Mesenteric fat pad (tissue), 1 donor: ENCODE measurements at regions not wholly inside any gene's neighbourhood (a gene's known extent, or its start where the extent isn't known, plus 50 kb on each side); places are given as distances from the start of the nearest gene placed in this dataset.
"Not testable (repeated sequence)": the region's sequence is repeated elsewhere in the genome, so short reads cannot be mapped to it uniquely, and the experiment has no call there.

Experiments
- DNase-seq: peaks from one replicate; pipeline ENCODE4 v3.0.0-alpha.2; 2020; ENCODE audit warnings: low spot score
- donor health status: DM: yes; HTN: yes; CAD: no.

GRCh38 chr13:55000844-55001243 lies 1972.2 kb downstream of the OLFM4 start:
- DNase-seq: no peak

GRCh38 chr13:55001881-55002280 lies 1973.3 kb downstream of the OLFM4 start:
- no peak for DNase-seq

- no peak for DNase-seq
These were observed 1979.1 kb downstream of the OLFM4 start for GRCh38 chr13:55007681-55008080.

GRCh38 chr13:55013051-55013450 lies 1984.4 kb downstream of the OLFM4 start:
- DNase-seq: no peak

GRCh38 chr13:55029280-55029679 lies 2000.7 kb downstream of the OLFM4 start:
- no peak for DNase-seq

- DNase-seq: no peak
These were observed 2009.6 kb downstream of the OLFM4 start for GRCh38 chr13:55038230-55038629.

GRCh38 chr13:55053891-55054550 lies 2025.4 kb downstream of the OLFM4 start:
- DNase-seq: not testable (repeated sequence)

- DNase-seq: not testable (repeated sequence)
These were observed 2027.1 kb downstream of the OLFM4 start for GRCh38 chr13:55055666-55056065.

- no peak for DNase-seq
These were observed 2034.0 kb downstream of the OLFM4 start for GRCh38 chr13:55062662-55063061.

- DNase-seq: no peak
These were observed 2039.3 kb downstream of the OLFM4 start for GRCh38 chr13:55067946-55068345.

GRCh38 chr13:55069746-55070145 lies 2041.1 kb downstream of the OLFM4 start:
- no peak for DNase-seq

GRCh38 chr13:55073000-55073399 lies 2044.4 kb downstream of the OLFM4 start:
- DNase-seq: no peak

- DNase-seq: no peak
These were observed 2056.0 kb downstream of the OLFM4 start for GRCh38 chr13:55084630-55085029.

- DNase-seq: no peak
These were observed 2053.6 kb upstream of the PRR20A start for GRCh38 chr13:55087085-55087484.

- no peak for DNase-seq
These were observed 2050.1 kb upstream of the PRR20A start for GRCh38 chr13:55090612-55091011.

GRCh38 chr13:55091172-55091571 lies 2049.5 kb upstream of the PRR20A start:
- DNase-seq: no peak

GRCh38 chr13:55106509-55106908 lies 2034.2 kb upstream of the PRR20A start:
- DNase-seq: no peak

- no peak for DNase-seq
These were observed 2020.1 kb upstream of the PRR20A start for GRCh38 chr13:55120631-55121030.

- no peak for DNase-seq
These were observed 1985.7 kb upstream of the PRR20A start for GRCh38 chr13:55155046-55155445.

GRCh38 chr13:55159765-55160164 lies 1981.0 kb upstream of the PRR20A start:
- no peak for DNase-seq

GRCh38 chr13:55160867-55161266 lies 1979.9 kb upstream of the PRR20A start:
- no peak for DNase-seq

- not testable (repeated sequence) for DNase-seq
These were observed 1962.1 kb upstream of the PRR20A start for GRCh38 chr13:55178582-55178981.

GRCh38 chr13:55190996-55191395 lies 1949.7 kb upstream of the PRR20A start:
- DNase-seq: no peak

GRCh38 chr13:55199134-55199533 lies 1941.6 kb upstream of the PRR20A start:
- no peak for DNase-seq
